IMR-90 (cell line): ENCODE measurements at regions not wholly inside any gene's neighbourhood (a gene's known extent, or its start where the extent isn't known, plus 50 kb on each side); places are given as distances from the start of the nearest gene placed in this dataset.

Experiments used
- BHLHE40 ChIP-seq: fragments of 150-350 bp; IDR thresholded peaks from 2 replicates; pipeline ENCODE4 v1.6.1; 2016; ENCODE audit warnings: mild to moderate bottlenecking, low read depth, low read length
- POLR2A ChIP-seq: IDR thresholded peaks from 2 replicates; pipeline ENCODE4 v1.6.1; 2012; ENCODE audit warnings: mild to moderate bottlenecking, low read depth, low read length
- RCOR1 ChIP-seq: IDR thresholded peaks from 2 replicates; pipeline ENCODE4 v1.6.1; 2012; ENCODE audit warnings: mild to moderate bottlenecking, low read length, improper control_type of control experiment; ENCODE audit not compliant: insufficient replicate concordance
- TF ChIP-seq, protein P1 (sequence below): conservative IDR thresholded peaks from 2 replicates; pipeline ENCODE4 v1.5.1; 2012; ENCODE audit warnings: mild to moderate bottlenecking, low read depth, low read length, improper control_type of control experiment

DNA sequence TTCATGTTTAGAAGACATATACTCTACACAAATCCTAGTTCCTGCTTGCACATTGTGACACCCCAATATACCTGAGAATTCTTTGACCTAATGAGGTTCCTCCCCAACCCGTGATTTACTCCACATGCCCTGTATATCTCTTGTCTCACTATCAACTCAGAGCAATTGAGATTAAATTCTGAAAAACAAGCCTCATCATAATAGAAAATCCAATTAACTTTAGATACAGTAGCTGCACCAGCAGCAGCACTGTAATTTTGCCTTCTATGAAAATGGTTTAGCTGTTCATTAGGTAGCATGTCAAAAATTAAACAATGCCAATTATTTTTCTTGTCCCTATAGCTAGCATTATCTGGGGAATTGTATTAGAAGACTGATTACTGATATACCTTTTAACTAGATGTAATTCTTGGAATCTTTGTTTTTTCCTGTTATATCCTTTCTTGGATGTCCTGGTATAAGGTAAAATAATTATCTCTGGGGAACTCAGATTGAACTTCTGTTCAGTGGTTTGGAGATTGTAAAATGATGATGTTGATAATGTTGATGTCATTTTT, 218.9 kb upstream of the TANK start:
- TF ChIP-seq POLR2A (no peak), RCOR1 (no peak), BHLHE40 (no peak)
- TF ChIP-seq, protein P1, sequence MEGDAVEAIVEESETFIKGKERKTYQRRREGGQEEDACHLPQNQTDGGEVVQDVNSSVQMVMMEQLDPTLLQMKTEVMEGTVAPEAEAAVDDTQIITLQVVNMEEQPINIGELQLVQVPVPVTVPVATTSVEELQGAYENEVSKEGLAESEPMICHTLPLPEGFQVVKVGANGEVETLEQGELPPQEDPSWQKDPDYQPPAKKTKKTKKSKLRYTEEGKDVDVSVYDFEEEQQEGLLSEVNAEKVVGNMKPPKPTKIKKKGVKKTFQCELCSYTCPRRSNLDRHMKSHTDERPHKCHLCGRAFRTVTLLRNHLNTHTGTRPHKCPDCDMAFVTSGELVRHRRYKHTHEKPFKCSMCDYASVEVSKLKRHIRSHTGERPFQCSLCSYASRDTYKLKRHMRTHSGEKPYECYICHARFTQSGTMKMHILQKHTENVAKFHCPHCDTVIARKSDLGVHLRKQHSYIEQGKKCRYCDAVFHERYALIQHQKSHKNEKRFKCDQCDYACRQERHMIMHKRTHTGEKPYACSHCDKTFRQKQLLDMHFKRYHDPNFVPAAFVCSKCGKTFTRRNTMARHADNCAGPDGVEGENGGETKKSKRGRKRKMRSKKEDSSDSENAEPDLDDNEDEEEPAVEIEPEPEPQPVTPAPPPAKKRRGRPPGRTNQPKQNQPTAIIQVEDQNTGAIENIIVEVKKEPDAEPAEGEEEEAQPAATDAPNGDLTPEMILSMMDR: no peak
